ENCODE measurements at regions not wholly inside any gene's neighbourhood (a gene's known extent, or its start where the extent isn't known, plus 50 kb on each side); places are given as distances from the start of the nearest gene placed in this dataset.

DNA sequence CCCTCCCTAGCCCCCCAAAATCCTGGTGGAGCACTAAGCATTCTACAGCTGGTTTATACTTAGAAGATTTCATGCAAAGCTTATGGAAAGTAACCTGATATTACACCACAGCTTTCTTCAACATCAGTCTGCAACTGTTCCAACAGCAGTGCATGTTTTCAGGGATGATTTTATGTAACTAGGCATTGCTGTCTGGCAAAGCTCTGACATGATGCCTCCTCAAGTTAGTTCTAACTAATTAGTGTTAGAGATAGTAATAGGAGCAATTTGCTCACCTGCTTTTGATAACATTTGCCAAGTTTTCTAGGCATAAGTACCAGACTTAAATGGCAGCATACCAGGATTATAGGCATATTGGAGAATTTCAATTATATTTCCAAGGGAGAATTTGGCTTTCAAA, 330.3 kb upstream of the SGO1 start:
- CTCF ChIA-PET = no interaction called here
- no peak for TF ChIP-seq CTCF (conservative IDR thresholded peaks at IDR 0.05; ENCODE audit: low read depth)
- no peak overlapping the region for H3K27ac ChIP-seq
- POLR2A ChIA-PET (ENCODE audit: low non-redundant PET) = no interaction called here
- DNase-seq (ENCODE audit: low spot score) = no peak

DNA sequence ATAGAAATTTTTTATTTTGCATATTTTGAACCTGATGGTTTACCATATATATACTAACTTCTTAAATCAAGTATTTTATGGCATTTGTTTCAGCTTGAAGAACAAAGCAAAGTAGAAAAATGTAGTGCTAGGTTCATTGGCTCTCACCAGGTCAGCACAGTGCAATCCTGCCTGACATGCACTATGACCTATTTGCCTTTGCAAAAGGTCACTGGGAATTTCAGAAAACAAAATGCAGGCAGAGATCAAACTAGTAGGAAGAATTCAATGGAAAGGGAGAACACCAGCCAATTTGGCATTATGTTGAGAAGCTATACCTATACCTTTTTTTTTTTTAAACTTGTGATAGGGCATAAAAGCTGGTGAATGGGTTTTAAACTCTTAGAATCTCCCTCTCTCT, 329.8 kb upstream of the SGO1 start:
- no peak overlapping the region for H3K27ac ChIP-seq
- CTCF ChIA-PET = no interaction called here
- POLR2A ChIA-PET (ENCODE audit: low non-redundant PET) = no interaction called here
- no peak for TF ChIP-seq CTCF (conservative IDR thresholded peaks at IDR 0.05; ENCODE audit: low read depth)
- DNase-seq (ENCODE audit: low spot score) = no peak

GRCh38 chr3:20511863-20512505, 326.0 kb upstream of the SGO1 start:
- no peak overlapping the region for H3K27ac ChIP-seq
- ChIA-PET CTCF (no interaction called here), POLR2A (ENCODE audit: low non-redundant PET) (no interaction called here)
- DNase-seq (ENCODE audit: low spot score) = peak; percentile 4
- peak; percentile 71 for TF ChIP-seq CTCF (conservative IDR thresholded peaks at IDR 0.05; ENCODE audit: low read depth)

DNA sequence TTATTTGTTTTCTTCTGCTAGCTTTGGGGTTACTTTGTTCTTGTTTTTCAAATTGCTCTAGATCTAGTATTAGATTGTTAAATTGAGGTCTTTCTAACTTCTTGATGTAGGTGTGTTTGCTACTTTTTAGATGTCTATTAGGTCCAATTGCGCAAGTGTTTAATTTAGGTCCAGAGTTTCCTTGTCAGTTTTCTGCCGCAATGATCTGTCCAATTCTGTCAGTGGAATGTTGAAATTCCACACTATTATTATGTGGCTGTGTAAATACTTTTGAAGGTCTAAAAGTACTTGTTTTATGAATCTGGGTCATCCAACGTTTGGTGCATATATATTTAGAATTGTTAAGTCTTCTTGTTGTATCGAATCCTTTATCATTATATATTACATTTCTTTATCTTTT, 324.4 kb upstream of the SGO1 start:
- CTCF ChIA-PET = no interaction called here
- POLR2A ChIA-PET (ENCODE audit: low non-redundant PET) = no interaction called here
- DNase-seq (ENCODE audit: low spot score) = no peak
- H3K27ac ChIP-seq = no peak overlapping the region
- no peak for TF ChIP-seq CTCF (conservative IDR thresholded peaks at IDR 0.05; ENCODE audit: low read depth)

GRCh38 chr3:20503394-20504082, 317.5 kb upstream of the SGO1 start:
- TF ChIP-seq CTCF (conservative IDR thresholded peaks at IDR 0.05; ENCODE audit: low read depth) = no peak
- H3K27ac ChIP-seq = no peak overlapping the region
- ChIA-PET CTCF (no interaction called here), POLR2A (ENCODE audit: low non-redundant PET) (no interaction called here)
- DNase-seq (ENCODE audit: low spot score) = no peak

DNA sequence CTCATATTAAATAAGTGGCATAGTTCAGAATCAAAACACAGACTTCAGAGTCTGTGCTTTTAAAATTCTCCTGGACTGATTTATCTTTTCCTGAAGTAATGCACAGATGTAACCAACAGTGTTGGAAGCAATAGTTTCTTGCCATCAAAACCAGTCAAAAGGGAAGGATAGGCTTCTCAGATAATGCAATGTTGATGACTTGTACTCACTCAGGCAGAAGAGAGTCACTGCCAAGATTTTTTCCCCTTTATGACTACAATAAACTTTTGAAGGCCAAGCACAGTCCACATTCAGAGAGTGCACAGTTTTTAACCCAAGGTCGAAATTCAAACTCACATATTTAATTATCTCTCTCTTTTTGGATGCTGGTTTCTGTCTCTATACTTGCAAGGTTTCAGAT, 305.0 kb upstream of the SGO1 start:
- ChIA-PET POLR2A (ENCODE audit: low non-redundant PET) (no interaction called here), CTCF (no interaction called here)
- no peak overlapping the region for H3K27ac ChIP-seq
- TF ChIP-seq CTCF (conservative IDR thresholded peaks at IDR 0.05; ENCODE audit: low read depth) = no peak
- no peak for DNase-seq (ENCODE audit: low spot score)
